ENCODE measurements at regions not wholly inside any gene's neighbourhood (a gene's known extent, or its start where the extent isn't known, plus 50 kb on each side); places are given as distances from the start of the nearest gene placed in this dataset.

DNA sequence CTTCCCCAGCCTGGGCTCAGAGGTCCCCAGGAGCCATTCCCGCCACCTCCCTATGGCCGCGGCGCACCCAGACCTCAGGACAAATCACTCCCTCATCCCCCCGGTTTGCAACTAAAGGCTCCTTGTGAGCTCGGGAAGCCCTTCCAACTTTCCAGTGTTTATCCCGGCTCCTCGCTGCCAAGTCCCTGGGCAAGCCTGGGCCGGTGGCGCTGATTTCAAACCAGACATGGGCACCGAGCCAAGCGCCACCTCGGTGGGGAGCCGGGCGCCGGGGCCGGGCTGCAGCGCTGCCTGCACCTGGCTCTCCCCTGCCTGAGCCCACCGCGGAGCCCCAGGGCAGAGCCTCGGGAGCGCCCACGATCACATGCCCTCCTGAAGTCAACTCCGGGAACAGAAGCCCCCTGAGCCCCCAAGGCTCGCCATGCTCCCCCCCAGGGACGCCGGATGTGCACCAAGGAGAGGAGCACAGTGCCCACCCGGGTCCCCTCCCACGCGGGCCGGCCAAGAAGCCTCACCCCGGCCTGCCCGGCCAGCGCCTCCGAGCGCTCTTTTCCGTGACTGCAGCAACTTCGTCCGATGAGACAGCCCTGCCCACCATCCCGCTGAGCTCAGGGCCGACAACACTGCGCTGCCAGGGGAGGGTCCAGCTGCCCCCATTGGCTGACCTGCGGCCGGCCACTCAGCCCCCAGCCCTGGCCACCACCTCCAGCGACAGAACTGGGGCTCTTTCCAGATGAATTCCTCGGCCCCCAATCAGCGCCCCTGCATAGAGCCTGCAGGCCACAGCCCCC is 50.0 kb downstream of the NCOR2 start:
- TF ChIP-seq, protein P1, sequence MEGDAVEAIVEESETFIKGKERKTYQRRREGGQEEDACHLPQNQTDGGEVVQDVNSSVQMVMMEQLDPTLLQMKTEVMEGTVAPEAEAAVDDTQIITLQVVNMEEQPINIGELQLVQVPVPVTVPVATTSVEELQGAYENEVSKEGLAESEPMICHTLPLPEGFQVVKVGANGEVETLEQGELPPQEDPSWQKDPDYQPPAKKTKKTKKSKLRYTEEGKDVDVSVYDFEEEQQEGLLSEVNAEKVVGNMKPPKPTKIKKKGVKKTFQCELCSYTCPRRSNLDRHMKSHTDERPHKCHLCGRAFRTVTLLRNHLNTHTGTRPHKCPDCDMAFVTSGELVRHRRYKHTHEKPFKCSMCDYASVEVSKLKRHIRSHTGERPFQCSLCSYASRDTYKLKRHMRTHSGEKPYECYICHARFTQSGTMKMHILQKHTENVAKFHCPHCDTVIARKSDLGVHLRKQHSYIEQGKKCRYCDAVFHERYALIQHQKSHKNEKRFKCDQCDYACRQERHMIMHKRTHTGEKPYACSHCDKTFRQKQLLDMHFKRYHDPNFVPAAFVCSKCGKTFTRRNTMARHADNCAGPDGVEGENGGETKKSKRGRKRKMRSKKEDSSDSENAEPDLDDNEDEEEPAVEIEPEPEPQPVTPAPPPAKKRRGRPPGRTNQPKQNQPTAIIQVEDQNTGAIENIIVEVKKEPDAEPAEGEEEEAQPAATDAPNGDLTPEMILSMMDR (IDR thresholded peaks at IDR 0.05; ENCODE audit: borderline replicate concordance, extremely low read depth, low read length, poor library complexity, severe bottlenecking), result no peak
- no peak overlapping the region for H2AFZ ChIP-seq (ENCODE audit: low read depth, low read length)
- H3K79me2 ChIP-seq (ENCODE audit: insufficient read depth, low read length), result peaks cover 96% of the 10 kb centered on the region
- peaks cover 93% of the 10 kb centered on the region for H4K20me1 ChIP-seq (ENCODE audit: insufficient read depth, low read length)
- no peak overlapping the region for H3K9ac ChIP-seq (ENCODE audit: low read depth, low read length)
- DNase-seq (no peak), ATAC-seq (ENCODE audit: insufficient read depth, low read depth) (no peak)
- H3K4me1 ChIP-seq (ENCODE audit: insufficient read depth, low read length), result no peaks in the 10 kb centered on the region
- no peaks in the 10 kb centered on the region for H3K27me3 ChIP-seq (ENCODE audit: insufficient read depth, low read length, poor library complexity)
- H3K27ac ChIP-seq (ENCODE audit: low read length), result no peak overlapping the region
- H3K36me3 ChIP-seq (ENCODE audit: insufficient read depth, low read length), result peaks cover 31% of the 10 kb centered on the region
- H3K4me2 ChIP-seq (ENCODE audit: insufficient read depth, low read length), result no peak overlapping the region
- H3K9me3 ChIP-seq (ENCODE audit: insufficient read depth, low read length, severe bottlenecking), result no peaks in the 10 kb centered on the region
- H3K4me3 ChIP-seq (ENCODE audit: low read depth in 1 of 2, low read length in 2 of 2), result no peak overlapping the region

DNA sequence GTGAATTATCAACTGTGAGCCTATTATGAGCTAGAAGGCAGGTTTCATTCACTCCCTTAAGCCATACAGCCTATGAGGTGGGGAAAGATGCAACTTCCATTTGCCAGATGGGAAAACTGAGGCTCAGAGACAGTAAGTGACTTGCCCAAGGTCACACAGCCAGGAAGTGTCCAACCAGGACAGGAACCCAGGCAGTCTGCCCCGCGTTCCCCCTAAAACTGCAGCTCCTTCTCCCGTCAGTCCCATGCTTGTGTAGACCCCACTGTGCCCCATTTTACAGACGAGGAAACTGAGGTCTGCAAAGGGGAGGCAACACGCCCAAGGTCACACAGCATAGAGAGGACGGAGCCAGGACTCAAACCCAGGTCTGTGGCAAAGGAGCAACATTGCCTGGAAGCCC is 50.6 kb downstream of the NCOR2 start:
- Histone ChIP-seq H3K9ac (ENCODE audit: low read depth, low read length) (no peak overlapping the region), H3K27ac (ENCODE audit: low read length) (no peak overlapping the region), H3K79me2 (ENCODE audit: insufficient read depth, low read length) (peaks cover 97% of the 10 kb centered on the region), H3K4me3 (ENCODE audit: low read depth in 1 of 2, low read length in 2 of 2) (no peak overlapping the region), H3K9me3 (ENCODE audit: insufficient read depth, low read length, severe bottlenecking) (no peaks in the 10 kb centered on the region), H3K4me2 (ENCODE audit: insufficient read depth, low read length) (no peak overlapping the region), H3K4me1 (ENCODE audit: insufficient read depth, low read length) (no peaks in the 10 kb centered on the region), H4K20me1 (ENCODE audit: insufficient read depth, low read length) (peaks cover 94% of the 10 kb centered on the region), H3K27me3 (ENCODE audit: insufficient read depth, low read length, poor library complexity) (no peaks in the 10 kb centered on the region), H2AFZ (ENCODE audit: low read depth, low read length) (no peak overlapping the region), H3K36me3 (ENCODE audit: insufficient read depth, low read length) (peaks cover 31% of the 10 kb centered on the region)
- DNase-seq (no peak), ATAC-seq (ENCODE audit: insufficient read depth, low read depth) (no peak)
- TF ChIP-seq, protein P1 (IDR thresholded peaks at IDR 0.05; ENCODE audit: borderline replicate concordance, extremely low read depth, low read length, poor library complexity, severe bottlenecking), result no peak
- no peak for TF ChIP-seq EZH2 (IDR thresholded peaks at IDR 0.05; ENCODE audit: borderline replicate concordance, low read depth, low read length, severe bottlenecking)

DNA sequence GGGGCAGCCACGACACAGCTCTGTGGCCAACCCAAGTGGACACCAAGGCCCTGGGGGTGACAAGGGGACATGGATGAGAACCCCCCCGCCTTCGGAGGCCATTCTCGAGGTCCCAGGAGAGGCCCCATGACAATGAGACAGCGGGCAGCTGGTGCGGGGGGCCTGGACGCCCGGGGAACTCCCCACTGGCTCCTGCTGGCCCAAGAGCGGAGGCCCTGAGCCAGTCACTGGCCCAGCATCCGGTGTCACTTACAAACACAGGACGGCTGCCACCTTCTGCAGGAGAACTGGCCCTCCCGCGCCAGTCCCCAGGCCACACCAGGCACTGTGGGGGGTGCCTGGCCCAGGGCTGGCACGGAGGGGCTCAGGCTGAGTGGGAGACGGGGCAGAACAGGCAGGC is 51.4 kb downstream of the NCOR2 start:
- Histone ChIP-seq H4K20me1 (ENCODE audit: insufficient read depth, low read length) (peaks cover 95% of the 10 kb centered on the region), H3K4me2 (ENCODE audit: insufficient read depth, low read length) (no peak overlapping the region), H3K9ac (ENCODE audit: low read depth, low read length) (no peak overlapping the region), H3K9me3 (ENCODE audit: insufficient read depth, low read length, severe bottlenecking) (no peaks in the 10 kb centered on the region), H3K27me3 (ENCODE audit: insufficient read depth, low read length, poor library complexity) (no peaks in the 10 kb centered on the region), H3K27ac (ENCODE audit: low read length) (no peak overlapping the region), H3K36me3 (ENCODE audit: insufficient read depth, low read length) (peaks cover 24% of the 10 kb centered on the region), H3K4me1 (ENCODE audit: insufficient read depth, low read length) (no peaks in the 10 kb centered on the region), H3K4me3 (ENCODE audit: low read depth in 1 of 2, low read length in 2 of 2) (no peak overlapping the region), H2AFZ (ENCODE audit: low read depth, low read length) (no peak overlapping the region), H3K79me2 (ENCODE audit: insufficient read depth, low read length) (peaks cover 96% of the 10 kb centered on the region)
- no peak for DNase-seq
- no peak for TF ChIP-seq EZH2 (IDR thresholded peaks at IDR 0.05; ENCODE audit: borderline replicate concordance, low read depth, low read length, severe bottlenecking)
- TF ChIP-seq, protein P1 (IDR thresholded peaks at IDR 0.05; ENCODE audit: borderline replicate concordance, extremely low read depth, low read length, poor library complexity, severe bottlenecking), result no peak
- ATAC-seq (ENCODE audit: insufficient read depth, low read depth), result no peak
